ENCODE measurements at regions not wholly inside any gene's neighbourhood (a gene's known extent, or its start where the extent isn't known, plus 50 kb on each side); places are given as distances from the start of the nearest gene placed in this dataset.

DNA sequence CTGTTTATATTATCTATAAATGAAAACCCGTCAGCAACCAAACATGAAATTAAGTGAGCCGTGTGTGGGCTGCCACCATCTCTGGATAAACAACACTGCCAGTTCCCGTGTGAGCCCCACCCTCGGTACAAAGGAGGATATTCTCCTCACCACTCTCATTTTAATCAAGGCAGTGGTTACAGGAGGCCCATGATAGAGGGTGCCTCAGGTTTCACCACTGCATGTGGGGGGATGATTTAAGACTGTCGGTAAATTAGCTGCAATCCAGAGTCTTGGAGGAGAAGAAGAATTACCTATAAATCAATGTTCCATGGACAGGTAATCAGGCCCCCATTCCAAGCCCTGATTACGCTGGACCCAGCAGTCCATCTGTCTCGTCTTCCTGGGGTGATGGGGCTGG, 361.6 kb upstream of the SULF2 start:
- no peaks in the 10 kb centered on the region for H3K36me3 ChIP-seq (ENCODE audit: control insufficient read depth, insufficient read depth, low read length)
- DNase-seq (ENCODE audit: low read depth) = no peak
- TF ChIP-seq, protein P1, sequence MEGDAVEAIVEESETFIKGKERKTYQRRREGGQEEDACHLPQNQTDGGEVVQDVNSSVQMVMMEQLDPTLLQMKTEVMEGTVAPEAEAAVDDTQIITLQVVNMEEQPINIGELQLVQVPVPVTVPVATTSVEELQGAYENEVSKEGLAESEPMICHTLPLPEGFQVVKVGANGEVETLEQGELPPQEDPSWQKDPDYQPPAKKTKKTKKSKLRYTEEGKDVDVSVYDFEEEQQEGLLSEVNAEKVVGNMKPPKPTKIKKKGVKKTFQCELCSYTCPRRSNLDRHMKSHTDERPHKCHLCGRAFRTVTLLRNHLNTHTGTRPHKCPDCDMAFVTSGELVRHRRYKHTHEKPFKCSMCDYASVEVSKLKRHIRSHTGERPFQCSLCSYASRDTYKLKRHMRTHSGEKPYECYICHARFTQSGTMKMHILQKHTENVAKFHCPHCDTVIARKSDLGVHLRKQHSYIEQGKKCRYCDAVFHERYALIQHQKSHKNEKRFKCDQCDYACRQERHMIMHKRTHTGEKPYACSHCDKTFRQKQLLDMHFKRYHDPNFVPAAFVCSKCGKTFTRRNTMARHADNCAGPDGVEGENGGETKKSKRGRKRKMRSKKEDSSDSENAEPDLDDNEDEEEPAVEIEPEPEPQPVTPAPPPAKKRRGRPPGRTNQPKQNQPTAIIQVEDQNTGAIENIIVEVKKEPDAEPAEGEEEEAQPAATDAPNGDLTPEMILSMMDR (IDR thresholded peaks at IDR 0.05; ENCODE audit: insufficient read depth, low read length, poor library complexity, severe bottlenecking) = no peak
- no peak overlapping the region for H3K4me3 ChIP-seq (ENCODE audit: low read depth, low read length)
- peaks cover 9% of the 10 kb centered on the region for H3K27me3 ChIP-seq (ENCODE audit: control insufficient read depth, insufficient read depth, low read length)

DNA sequence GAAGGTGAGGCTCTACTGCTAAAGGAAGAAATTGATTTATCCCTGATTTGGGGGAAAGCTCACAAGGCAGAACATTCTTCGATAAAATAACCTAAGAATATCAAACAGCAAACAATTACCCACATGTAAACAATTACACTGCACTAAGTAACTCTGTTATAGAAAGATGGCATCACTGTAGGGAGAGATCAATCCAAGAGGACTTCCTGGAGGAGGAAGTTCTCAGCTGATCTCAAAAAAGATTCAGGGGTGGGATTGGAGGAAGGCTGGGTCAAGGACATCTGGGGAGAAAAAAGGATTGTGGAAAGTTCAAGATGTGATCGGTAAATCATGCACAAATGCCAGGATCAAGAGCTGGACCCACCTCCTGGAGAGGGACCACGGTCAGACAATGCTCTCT, 361.0 kb upstream of the SULF2 start:
- Histone ChIP-seq H3K4me3 (ENCODE audit: low read depth, low read length) (no peak overlapping the region), H3K36me3 (ENCODE audit: control insufficient read depth, insufficient read depth, low read length) (no peaks in the 10 kb centered on the region), H3K27me3 (ENCODE audit: control insufficient read depth, insufficient read depth, low read length) (peaks cover 9% of the 10 kb centered on the region)
- TF ChIP-seq, protein P1 (IDR thresholded peaks at IDR 0.05; ENCODE audit: insufficient read depth, low read length, poor library complexity, severe bottlenecking) = no peak
- DNase-seq (ENCODE audit: low read depth) = no peak

DNA sequence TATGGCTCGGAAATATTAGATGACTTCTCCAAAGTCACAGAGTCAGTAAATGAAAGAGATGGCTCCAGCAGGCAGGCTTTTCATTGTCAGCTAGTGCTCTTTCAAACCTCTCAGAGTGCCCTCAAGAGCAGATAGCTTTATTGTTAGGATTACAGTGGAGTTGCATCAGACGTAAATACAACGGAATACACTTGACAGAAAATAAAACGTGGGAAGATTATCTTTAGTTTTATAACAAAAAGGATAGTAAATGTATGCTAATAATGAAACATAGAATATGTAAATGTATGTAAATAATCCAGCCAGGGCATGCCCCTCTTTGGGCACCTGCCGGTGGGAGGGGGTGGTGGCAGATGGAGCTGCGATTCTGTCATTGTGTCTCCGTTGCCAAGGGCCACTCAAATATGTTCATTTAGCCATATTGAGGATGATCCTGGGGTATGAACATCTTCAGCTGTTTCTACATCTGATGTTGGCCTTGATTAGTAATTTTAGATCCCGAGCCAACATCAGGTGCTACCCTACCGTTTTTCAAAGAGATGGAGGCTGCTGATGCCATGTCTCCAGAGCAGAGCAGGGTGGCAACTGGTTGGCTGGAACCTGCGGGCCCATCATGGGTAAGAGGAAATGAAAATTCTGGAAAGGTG, 358.3 kb upstream of the SULF2 start:
- TF ChIP-seq, protein P1 (IDR thresholded peaks at IDR 0.05; ENCODE audit: insufficient read depth, low read length, poor library complexity, severe bottlenecking) = no peak
- Histone ChIP-seq H3K36me3 (ENCODE audit: control insufficient read depth, insufficient read depth, low read length) (no peaks in the 10 kb centered on the region), H3K4me3 (ENCODE audit: low read depth, low read length) (no peak overlapping the region), H3K27me3 (ENCODE audit: control insufficient read depth, insufficient read depth, low read length) (peaks cover 5% of the 10 kb centered on the region)
- no peak for DNase-seq (ENCODE audit: low read depth)

DNA sequence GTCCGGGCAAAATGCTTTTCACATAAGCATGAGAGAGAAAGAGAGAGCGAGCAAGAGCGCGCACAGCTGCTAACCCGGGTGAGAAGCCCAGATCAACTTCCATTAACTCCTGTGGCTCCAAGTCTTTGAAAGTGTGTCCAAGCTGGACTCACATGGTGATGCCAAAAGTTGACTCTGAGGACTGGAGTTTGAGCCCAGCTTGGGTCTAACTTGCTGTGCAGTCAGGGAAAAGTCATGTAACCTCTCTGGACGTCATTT, 357.2 kb upstream of the SULF2 start:
- DNase-seq (ENCODE audit: low read depth) = no peak
- Histone ChIP-seq H3K27me3 (ENCODE audit: control insufficient read depth, insufficient read depth, low read length) (peaks cover 4% of the 10 kb centered on the region), H3K36me3 (ENCODE audit: control insufficient read depth, insufficient read depth, low read length) (no peaks in the 10 kb centered on the region), H3K4me3 (ENCODE audit: low read depth, low read length) (no peak overlapping the region)
- TF ChIP-seq, protein P1 (IDR thresholded peaks at IDR 0.05; ENCODE audit: insufficient read depth, low read length, poor library complexity, severe bottlenecking) = no peak

DNA sequence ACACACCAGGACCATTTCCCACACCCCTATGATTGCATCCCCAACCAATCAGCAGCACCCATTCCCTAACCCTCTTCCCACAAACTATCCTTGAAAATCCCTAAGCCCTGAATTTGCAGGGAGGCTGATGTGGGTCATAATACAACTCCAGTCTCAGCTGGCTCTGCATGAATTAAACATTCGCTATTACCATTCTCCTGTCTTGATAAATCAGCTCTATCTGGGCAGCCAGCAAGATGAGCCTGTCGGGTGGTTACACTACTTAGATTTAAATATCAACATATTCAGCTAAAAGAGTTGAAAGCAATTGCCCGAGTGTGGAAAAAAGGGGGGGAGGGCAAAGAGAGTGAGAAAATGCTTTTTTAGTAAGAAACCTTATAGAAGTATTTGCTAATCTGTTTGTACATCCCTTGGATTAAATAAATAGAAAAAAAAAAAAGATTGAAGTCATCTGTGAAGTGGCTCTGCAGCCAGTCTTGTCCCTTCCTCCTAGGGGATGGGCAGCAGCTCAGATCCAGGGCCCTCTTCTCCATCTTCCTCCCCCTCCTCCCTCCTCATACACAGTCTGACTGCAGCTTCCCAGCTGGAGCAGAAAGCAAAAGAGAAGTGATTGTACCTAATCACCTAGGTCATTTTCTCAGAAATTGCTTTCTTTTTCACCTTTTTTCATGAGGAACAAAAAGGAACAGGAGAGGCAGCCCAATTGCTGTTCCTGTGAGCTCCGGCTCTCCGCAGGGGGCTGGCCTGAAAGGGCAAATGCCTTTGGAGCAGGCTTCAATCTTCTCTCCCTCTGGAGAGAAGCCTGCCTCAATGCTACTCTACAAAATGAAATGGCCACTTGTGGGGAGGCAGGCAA, 356.6 kb upstream of the SULF2 start:
- DNase-seq (ENCODE audit: low read depth) = no peak
- H3K4me3 ChIP-seq (ENCODE audit: low read depth, low read length) = no peak overlapping the region
- TF ChIP-seq, protein P1 (IDR thresholded peaks at IDR 0.05; ENCODE audit: insufficient read depth, low read length, poor library complexity, severe bottlenecking) = no peak

More for the DNA sequence above, 356.6 kb upstream of the SULF2 start:
- Histone ChIP-seq H3K36me3 (ENCODE audit: control insufficient read depth, insufficient read depth, low read length) (no peaks in the 10 kb centered on the region), H3K27me3 (ENCODE audit: control insufficient read depth, insufficient read depth, low read length) (no peaks in the 10 kb centered on the region)
